Ishikawa (cell line): ENCODE measurements at regions not wholly inside any gene's neighbourhood (a gene's known extent, or its start where the extent isn't known, plus 50 kb on each side); places are given as distances from the start of the nearest gene placed in this dataset.

Source experiments
- CEBPB ChIP-seq: IDR thresholded peaks from 2 replicates; pipeline ENCODE4 v1.6.1; 2012
- CREB1 ChIP-seq: IDR thresholded peaks from 2 replicates; pipeline ENCODE4 v1.6.1; 2012; ENCODE audit warnings: low read depth
- EP300 ChIP-seq: IDR thresholded peaks from 2 replicates; pipeline ENCODE4 v1.6.1; 2012; ENCODE audit warnings: borderline replicate concordance
- FOXM1 ChIP-seq: IDR thresholded peaks from 2 replicates; pipeline ENCODE4 v1.6.1; 2012; ENCODE audit warnings: low read depth, borderline replicate concordance
- NFIC ChIP-seq: IDR thresholded peaks from 2 replicates; pipeline ENCODE4 v1.6.1; 2012
- RAD21 ChIP-seq: IDR thresholded peaks from 2 replicates; pipeline ENCODE4 v1.6.1; 2012; ENCODE audit warnings: low read depth
- TAF1 ChIP-seq: IDR thresholded peaks from 2 replicates; pipeline ENCODE4 v1.6.1; 2012; ENCODE audit warnings: low read depth, mild to moderate bottlenecking
- TCF12 ChIP-seq: IDR thresholded peaks from 2 replicates; pipeline ENCODE4 v1.6.1; 2012; ENCODE audit warnings: low read depth
- TEAD4 ChIP-seq: IDR thresholded peaks from 2 replicates; pipeline ENCODE4 v1.6.1; 2012
- YY1 ChIP-seq: IDR thresholded peaks from 2 replicates; pipeline ENCODE4 v1.6.1; 2012; ENCODE audit warnings: low read depth
- TF ChIP-seq, protein P1 (sequence below): IDR thresholded peaks from 2 replicates; pipeline ENCODE4 v1.6.1; 2012
- TF ChIP-seq, protein P2 (sequence below): IDR thresholded peaks from 2 replicates; pipeline ENCODE4 v1.6.1; 2012; ENCODE audit warnings: low read depth, mild to moderate bottlenecking
- TF ChIP-seq, protein P3 (sequence below): IDR thresholded peaks from 2 replicates; pipeline ENCODE4 v1.6.1; 2012

DNA sequence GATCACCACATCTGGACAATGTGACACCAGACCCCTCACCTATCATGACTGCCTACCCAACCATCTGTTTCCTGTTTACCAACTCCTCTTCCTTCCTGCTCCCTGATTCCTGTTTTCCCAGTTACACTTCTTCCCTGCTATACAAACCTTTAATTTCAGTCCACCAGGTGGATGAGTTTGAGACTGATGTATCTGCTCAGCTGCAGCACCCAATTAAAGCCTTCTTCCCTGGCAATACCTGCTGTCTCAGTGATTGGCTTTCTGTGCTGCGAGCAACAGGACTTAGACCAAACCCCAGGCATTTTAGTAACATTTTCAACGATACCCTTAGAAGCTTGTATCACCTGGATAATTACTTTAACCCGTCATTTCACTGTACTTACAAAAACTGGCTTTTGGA, 968.2 kb upstream of the NR2F2 start:
- TF ChIP-seq, protein P1, sequence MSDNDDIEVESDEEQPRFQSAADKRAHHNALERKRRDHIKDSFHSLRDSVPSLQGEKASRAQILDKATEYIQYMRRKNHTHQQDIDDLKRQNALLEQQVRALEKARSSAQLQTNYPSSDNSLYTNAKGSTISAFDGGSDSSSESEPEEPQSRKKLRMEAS = no peak
- TF ChIP-seq NFIC (no peak), CREB1 (no peak), FOXM1 (no peak), TAF1 (no peak), TEAD4 (no peak), EP300 (no peak), YY1 (no peak), RAD21 (no peak), TCF12 (no peak), CEBPB (no peak)
- TF ChIP-seq, protein P2, sequence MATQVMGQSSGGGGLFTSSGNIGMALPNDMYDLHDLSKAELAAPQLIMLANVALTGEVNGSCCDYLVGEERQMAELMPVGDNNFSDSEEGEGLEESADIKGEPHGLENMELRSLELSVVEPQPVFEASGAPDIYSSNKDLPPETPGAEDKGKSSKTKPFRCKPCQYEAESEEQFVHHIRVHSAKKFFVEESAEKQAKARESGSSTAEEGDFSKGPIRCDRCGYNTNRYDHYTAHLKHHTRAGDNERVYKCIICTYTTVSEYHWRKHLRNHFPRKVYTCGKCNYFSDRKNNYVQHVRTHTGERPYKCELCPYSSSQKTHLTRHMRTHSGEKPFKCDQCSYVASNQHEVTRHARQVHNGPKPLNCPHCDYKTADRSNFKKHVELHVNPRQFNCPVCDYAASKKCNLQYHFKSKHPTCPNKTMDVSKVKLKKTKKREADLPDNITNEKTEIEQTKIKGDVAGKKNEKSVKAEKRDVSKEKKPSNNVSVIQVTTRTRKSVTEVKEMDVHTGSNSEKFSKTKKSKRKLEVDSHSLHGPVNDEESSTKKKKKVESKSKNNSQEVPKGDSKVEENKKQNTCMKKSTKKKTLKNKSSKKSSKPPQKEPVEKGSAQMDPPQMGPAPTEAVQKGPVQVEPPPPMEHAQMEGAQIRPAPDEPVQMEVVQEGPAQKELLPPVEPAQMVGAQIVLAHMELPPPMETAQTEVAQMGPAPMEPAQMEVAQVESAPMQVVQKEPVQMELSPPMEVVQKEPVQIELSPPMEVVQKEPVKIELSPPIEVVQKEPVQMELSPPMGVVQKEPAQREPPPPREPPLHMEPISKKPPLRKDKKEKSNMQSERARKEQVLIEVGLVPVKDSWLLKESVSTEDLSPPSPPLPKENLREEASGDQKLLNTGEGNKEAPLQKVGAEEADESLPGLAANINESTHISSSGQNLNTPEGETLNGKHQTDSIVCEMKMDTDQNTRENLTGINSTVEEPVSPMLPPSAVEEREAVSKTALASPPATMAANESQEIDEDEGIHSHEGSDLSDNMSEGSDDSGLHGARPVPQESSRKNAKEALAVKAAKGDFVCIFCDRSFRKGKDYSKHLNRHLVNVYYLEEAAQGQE = no peak
- TF ChIP-seq, protein P3, sequence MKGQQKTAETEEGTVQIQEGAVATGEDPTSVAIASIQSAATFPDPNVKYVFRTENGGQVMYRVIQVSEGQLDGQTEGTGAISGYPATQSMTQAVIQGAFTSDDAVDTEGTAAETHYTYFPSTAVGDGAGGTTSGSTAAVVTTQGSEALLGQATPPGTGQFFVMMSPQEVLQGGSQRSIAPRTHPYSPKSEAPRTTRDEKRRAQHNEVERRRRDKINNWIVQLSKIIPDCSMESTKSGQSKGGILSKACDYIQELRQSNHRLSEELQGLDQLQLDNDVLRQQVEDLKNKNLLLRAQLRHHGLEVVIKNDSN = no peak
